ENCODE measurements at regions not wholly inside any gene's neighbourhood (a gene's known extent, or its start where the extent isn't known, plus 50 kb on each side); places are given as distances from the start of the nearest gene placed in this dataset.
A peak's percentile ranks its signal among the peaks of the same experiment; 100 is the strongest.

GRCh38 chr3:68403741-68404140, 528.6 kb downstream of the TAFA4 start:
- Mint-ChIP-seq H3K27ac (no peak overlapping the region), H3K4me1 (no peaks in the 10 kb centered on the region), H3K27me3 (peaks cover 7% of the 10 kb centered on the region), H3K9me3 (peaks cover 6 to 7% of the 10 kb centered on the region in 2 donors), H3K4me3 (no peak overlapping the region)
- ATAC-seq (no peak), DNase-seq (no peak)

GRCh38 chr3:68402235-68402918, 530.0 kb downstream of the TAFA4 start:
- ATAC-seq (no peak), DNase-seq (no peak)
- Mint-ChIP-seq H3K9me3 (peaks cover 6 to 7% of the 10 kb centered on the region in 2 donors), H3K4me3 (no peak overlapping the region), H3K27me3 (peaks cover 7% of the 10 kb centered on the region), H3K27ac (peak overlapping the region in 1 of 2 donors; percentile 4), H3K4me1 (no peaks in the 10 kb centered on the region)

- no peak for DNase-seq
- no peaks in the 10 kb centered on the region for H3K27me3 Mint-ChIP-seq
- no peak overlapping the region for H3K4me3 Mint-ChIP-seq
- H3K4me1 Mint-ChIP-seq = no peaks in the 10 kb centered on the region
- H3K9me3 Mint-ChIP-seq = peaks cover 33 to 40% of the 10 kb centered on the region in 2 donors
- no peak for ATAC-seq
- no peak overlapping the region for H3K27ac Mint-ChIP-seq
Observed at GRCh38 chr3:68378631-68379030, 553.7 kb downstream of the TAFA4 start.

GRCh38 chr3:68373727-68374126, 558.6 kb downstream of the TAFA4 start:
- H3K4me3 Mint-ChIP-seq = no peak overlapping the region
- no peaks in the 10 kb centered on the region for H3K4me1 Mint-ChIP-seq
- H3K27ac Mint-ChIP-seq = no peak overlapping the region
- H3K27me3 Mint-ChIP-seq = no peaks in the 10 kb centered on the region
- DNase-seq (no peak), ATAC-seq (no peak)
- peaks cover 16 to 22% of the 10 kb centered on the region in 2 donors for H3K9me3 Mint-ChIP-seq

- no peak for ATAC-seq
- Mint-ChIP-seq H3K9me3 (no peaks in the 10 kb centered on the region), H3K27ac (no peak overlapping the region), H3K4me3 (no peak overlapping the region), H3K4me1 (no peaks in the 10 kb centered on the region), H3K27me3 (no peaks in the 10 kb centered on the region)
- no peak for DNase-seq
Observed at GRCh38 chr3:68363796-68364195, 568.6 kb downstream of the TAFA4 start.

- DNase-seq (no peak), ATAC-seq (no peak)
- Mint-ChIP-seq H3K4me1 (no peaks in the 10 kb centered on the region), H3K4me3 (no peak overlapping the region), H3K27me3 (no peaks in the 10 kb centered on the region), H3K9me3 (no peaks in the 10 kb centered on the region), H3K27ac (no peak overlapping the region)
Observed at GRCh38 chr3:68360492-68360891, 571.9 kb downstream of the TAFA4 start.

- H3K4me3 Mint-ChIP-seq = no peak overlapping the region
- no peak overlapping the region for H3K27ac Mint-ChIP-seq
- no peak for DNase-seq
- H3K4me1 Mint-ChIP-seq = no peaks in the 10 kb centered on the region
- no peaks in the 10 kb centered on the region for H3K9me3 Mint-ChIP-seq
- no peaks in the 10 kb centered on the region for H3K27me3 Mint-ChIP-seq
- ATAC-seq = no peak
Observed at GRCh38 chr3:68345781-68346180, 586.6 kb downstream of the TAFA4 start.

- no peak overlapping the region for H3K4me3 Mint-ChIP-seq
- H3K27ac Mint-ChIP-seq = no peak overlapping the region
- ATAC-seq (no peak), DNase-seq (no peak)
- H3K4me1 Mint-ChIP-seq = no peaks in the 10 kb centered on the region
- H3K27me3 Mint-ChIP-seq = no peaks in the 10 kb centered on the region
- no peaks in the 10 kb centered on the region for H3K9me3 Mint-ChIP-seq
Observed at GRCh38 chr3:68342426-68342825, 589.9 kb downstream of the TAFA4 start.

- Mint-ChIP-seq H3K4me3 (no peak overlapping the region), H3K27me3 (no peaks in the 10 kb centered on the region)
- no peak for ATAC-seq
Observed at GRCh38 chr3:68336042-68336441, 596.3 kb downstream of the TAFA4 start.

GRCh38 chr3:68334367-68334986, 597.9 kb downstream of the TAFA4 start:
- H3K27ac Mint-ChIP-seq = no peak overlapping the region
- H3K27me3 Mint-ChIP-seq = no peaks in the 10 kb centered on the region
- H3K9me3 Mint-ChIP-seq = no peaks in the 10 kb centered on the region
- DNase-seq (no peak), ATAC-seq (no peak)
- H3K4me3 Mint-ChIP-seq = no peak overlapping the region
- H3K4me1 Mint-ChIP-seq = no peaks in the 10 kb centered on the region

More at GRCh38 chr3:68336042-68336441, 596.3 kb downstream of the TAFA4 start:
- Mint-ChIP-seq H3K27ac (no peak overlapping the region), H3K4me1 (no peaks in the 10 kb centered on the region), H3K9me3 (no peaks in the 10 kb centered on the region)
- no peak for DNase-seq

- Mint-ChIP-seq H3K4me1 (no peaks in the 10 kb centered on the region), H3K27me3 (no peaks in the 10 kb centered on the region), H3K27ac (no peak overlapping the region), H3K9me3 (no peaks in the 10 kb centered on the region), H3K4me3 (no peak overlapping the region)
- DNase-seq (no peak), ATAC-seq (no peak)
Observed at GRCh38 chr3:68328049-68328448, 604.3 kb downstream of the TAFA4 start.

- Mint-ChIP-seq H3K9me3 (peaks cover 6 to 25% of the 10 kb centered on the region in 2 donors), H3K4me1 (no peaks in the 10 kb centered on the region), H3K27me3 (no peaks in the 10 kb centered on the region), H3K27ac (no peak overlapping the region), H3K4me3 (no peak overlapping the region)
- no peak for ATAC-seq
- DNase-seq = no peak
Observed at GRCh38 chr3:68315964-68316363, 616.4 kb downstream of the TAFA4 start.

GRCh38 chr3:68315546-68315945, 616.8 kb downstream of the TAFA4 start:
- Mint-ChIP-seq H3K4me3 (no peak overlapping the region), H3K27me3 (no peaks in the 10 kb centered on the region), H3K27ac (no peak overlapping the region), H3K4me1 (no peaks in the 10 kb centered on the region), H3K9me3 (peaks cover 6 to 28% of the 10 kb centered on the region in 2 donors)
- ATAC-seq = no peak
- no peak for DNase-seq

- no peak for ATAC-seq
- no peak overlapping the region for H3K4me3 Mint-ChIP-seq
- peak in 1 of 2 donors; percentile 6 for DNase-seq
- peaks cover 0 to 9% of the 10 kb centered on the region in 2 donors for H3K9me3 Mint-ChIP-seq
- H3K4me1 Mint-ChIP-seq = no peaks in the 10 kb centered on the region
- no peaks in the 10 kb centered on the region for H3K27me3 Mint-ChIP-seq
- H3K27ac Mint-ChIP-seq = no peak overlapping the region
Observed at GRCh38 chr3:68306571-68306970, 625.8 kb downstream of the TAFA4 start.

- H3K27ac Mint-ChIP-seq = no peak overlapping the region
- no peaks in the 10 kb centered on the region for H3K27me3 Mint-ChIP-seq
- H3K4me3 Mint-ChIP-seq = no peak overlapping the region
- H3K4me1 Mint-ChIP-seq = no peaks in the 10 kb centered on the region
- peaks cover 0 to 21% of the 10 kb centered on the region in 2 donors for H3K9me3 Mint-ChIP-seq
- DNase-seq = no peak
- no peak for ATAC-seq
Observed at GRCh38 chr3:68295457-68295856, 636.9 kb downstream of the TAFA4 start.

- DNase-seq (no peak), ATAC-seq (no peak)
- H3K9me3 Mint-ChIP-seq = no peaks in the 10 kb centered on the region
- H3K27ac Mint-ChIP-seq = no peak overlapping the region
- H3K4me3 Mint-ChIP-seq = no peak overlapping the region
- no peaks in the 10 kb centered on the region for H3K27me3 Mint-ChIP-seq
- H3K4me1 Mint-ChIP-seq = no peaks in the 10 kb centered on the region
Observed at GRCh38 chr3:68290333-68290732, 635.9 kb upstream of the SUCLG2 start.

GRCh38 chr3:68288085-68288484, 633.7 kb upstream of the SUCLG2 start:
- Mint-ChIP-seq H3K27me3 (no peaks in the 10 kb centered on the region), H3K4me3 (no peak overlapping the region), H3K9me3 (no peaks in the 10 kb centered on the region), H3K27ac (peak overlapping the region in 1 of 2 donors; percentile 19), H3K4me1 (no peaks in the 10 kb centered on the region)
- DNase-seq (no peak), ATAC-seq (no peak)
